Urothelium cell line (cell line): ENCODE measurements at regions not wholly inside any gene's neighbourhood (a gene's known extent, or its start where the extent isn't known, plus 50 kb on each side); places are given as distances from the start of the nearest gene placed in this dataset.
A peak's percentile ranks its signal among the peaks of the same experiment; 100 is the strongest.

Experiments used
- DNase-seq: peaks from one replicate; pipeline ENCODE4 v3.0.0; 2011; ENCODE audit warnings: low spot score, mixed read lengths
- FAIRE-seq: peaks from 2 replicates; lab custom pipeline; 2011; peaks lifted over from hg19 to GRCh38; lab: Jason Lieb, UNC

DNA sequence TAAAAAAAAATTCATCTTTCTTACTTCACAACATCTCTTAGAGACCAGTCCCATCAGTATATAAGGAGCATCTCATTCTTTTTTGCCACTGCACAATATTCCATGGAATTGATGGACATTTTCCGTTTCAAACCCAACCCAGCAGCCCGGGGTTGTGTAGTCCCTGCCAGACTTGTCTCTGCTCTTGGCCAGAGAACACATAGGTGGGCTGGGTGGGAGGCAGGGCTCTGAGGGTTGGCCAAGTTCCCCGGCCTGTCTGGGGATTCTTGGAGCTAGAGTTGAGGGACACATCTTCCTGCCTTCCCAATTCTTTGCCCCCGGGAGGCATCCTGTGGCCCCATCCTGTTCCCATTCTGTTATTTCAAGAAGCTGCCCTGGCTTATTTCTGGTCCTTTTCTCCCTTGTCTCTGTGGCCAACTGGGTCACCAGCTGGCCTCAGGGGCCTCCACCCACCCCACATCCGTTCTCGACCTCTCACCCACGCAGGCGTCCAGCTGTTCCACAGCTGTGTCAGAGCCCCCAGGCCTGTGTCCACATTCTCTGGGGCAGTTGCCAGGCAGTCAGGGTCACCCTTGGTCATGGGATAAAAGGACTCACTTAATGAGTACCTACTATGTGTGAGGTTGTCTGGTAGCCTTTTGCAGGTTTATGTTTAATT, 52.0 kb upstream of the CCDC63 start:
- no peak for DNase-seq
- no peak for FAIRE-seq

GRCh38 chr12:110796952-110797351, 49.8 kb upstream of the CCDC63 start:
- peak; percentile 21 for DNase-seq

More at GRCh38 chr12:110796952-110797351, 49.8 kb upstream of the CCDC63 start:
- FAIRE-seq: no peak
